H9 (cell line): ENCODE measurements at regions not wholly inside any gene's neighbourhood (a gene's known extent, or its start where the extent isn't known, plus 50 kb on each side); places are given as distances from the start of the nearest gene placed in this dataset.

ENCODE experiments used
- DNase-seq: peaks from one replicate; pipeline ENCODE4 v3.0.0-alpha.2; 2017
- H2AFZ ChIP-seq: one replicate; pipeline ENCODE4 v1.6.1; 2013; ENCODE audit warnings: mild to moderate bottlenecking, low read length, control low read depth, moderate library complexity
- H2AK5ac ChIP-seq: 2 replicates; pipeline ENCODE4 v1.6.1; 2013; ENCODE audit warnings: low read length, control low read depth, mixed read lengths; ENCODE audit not compliant: insufficient read length
- H2BK120ac ChIP-seq: one replicate; pipeline ENCODE4 v1.6.1; 2013; ENCODE audit warnings: low read depth, mild to moderate bottlenecking, low read length, control low read depth, inconsistent platforms; ENCODE audit not compliant: poor library complexity, severe bottlenecking
- H2BK12ac ChIP-seq: 2 replicates; pipeline ENCODE4 v1.6.1; 2013; ENCODE audit warnings: low read length, control low read depth, mixed read lengths, low read depth; ENCODE audit not compliant: insufficient read length
- H2BK15ac ChIP-seq: 2 replicates; pipeline ENCODE4 v1.6.1; 2013; ENCODE audit warnings: low read depth, low read length, control low read depth
- H2BK20ac ChIP-seq: one replicate; pipeline ENCODE4 v1.6.1; 2013; ENCODE audit warnings: low read depth, mild to moderate bottlenecking, low read length, control low read depth, inconsistent platforms; ENCODE audit not compliant: poor library complexity, severe bottlenecking
- H2BK5ac ChIP-seq: 2 replicates; pipeline ENCODE4 v1.6.1; 2013; ENCODE audit warnings: low read length, control low read depth, mixed read lengths; ENCODE audit not compliant: insufficient read length
- H3K14ac ChIP-seq: 2 replicates; pipeline ENCODE4 v1.6.1; 2013; ENCODE audit warnings: low read length, control low read depth; ENCODE audit not compliant: insufficient read depth
- H3K18ac ChIP-seq: 2 replicates; pipeline ENCODE4 v1.6.1; 2013; ENCODE audit warnings: low read depth, mild to moderate bottlenecking, mixed read lengths, low read length, control low read depth; ENCODE audit not compliant: insufficient read length
- H3K23ac ChIP-seq: 2 replicates; pipeline ENCODE4 v1.6.1; 2013; ENCODE audit warnings: low read length, control low read depth, mixed read lengths, low read depth; ENCODE audit not compliant: insufficient read length
- H3K23me2 ChIP-seq: 2 replicates; pipeline ENCODE4 v1.6.1; 2013; ENCODE audit warnings: low read depth, mild to moderate bottlenecking, mixed read lengths, low read length, control low read depth; ENCODE audit not compliant: insufficient read length, poor library complexity, severe bottlenecking
- H3K27ac ChIP-seq: 2 replicates; pipeline ENCODE4 v1.5.1; 2013; ENCODE audit warnings: low read length, control low read depth, mixed read lengths, low read depth; ENCODE audit not compliant: insufficient read length
- H3K27me3 ChIP-seq: 2 replicates; pipeline ENCODE4 v1.6.1; 2013; ENCODE audit warnings: low read length, control low read depth, inconsistent platforms; ENCODE audit not compliant: insufficient read depth
- H3K4ac ChIP-seq: 2 replicates; pipeline ENCODE4 v1.6.1; 2013; ENCODE audit warnings: low read depth, mild to moderate bottlenecking, control low read depth, inconsistent platforms, low read length, moderate library complexity
- H3K4me1 ChIP-seq: 2 replicates; pipeline ENCODE4 v1.6.1; 2013; ENCODE audit warnings: low read length, control low read depth, inconsistent platforms; ENCODE audit not compliant: insufficient read depth
- H3K4me2 ChIP-seq: 2 replicates; pipeline ENCODE4 v1.6.1; 2013; ENCODE audit warnings: low read length, control low read depth, mixed read lengths; ENCODE audit not compliant: insufficient read length, insufficient read depth
- H3K56ac ChIP-seq: 2 replicates; pipeline ENCODE4 v1.6.1; 2013; ENCODE audit warnings: low read depth, mild to moderate bottlenecking, mixed read lengths, low read length, control low read depth; ENCODE audit not compliant: insufficient read length
- H3K79me1 ChIP-seq: 2 replicates; pipeline ENCODE4 v1.6.1; 2013; ENCODE audit warnings: low read depth, mild to moderate bottlenecking, moderate library complexity, low read length, control low read depth, inconsistent platforms; ENCODE audit not compliant: insufficient read depth, poor library complexity, severe bottlenecking
- H3K79me2 ChIP-seq: 2 replicates; pipeline ENCODE4 v1.6.1; 2013; ENCODE audit warnings: low read length, control low read depth, inconsistent platforms; ENCODE audit not compliant: insufficient read depth
- H3K9ac ChIP-seq: 2 replicates; pipeline ENCODE4 v1.6.1; 2013; ENCODE audit warnings: low read length, control low read depth, mixed read lengths; ENCODE audit not compliant: insufficient read length; ENCODE audit errors: extremely low read depth
- H3K9me3 ChIP-seq: one replicate; pipeline ENCODE4 v1.6.1; 2013; ENCODE audit warnings: low read depth, low read length, inconsistent platforms; ENCODE audit not compliant: control insufficient read depth
- H3T11ph ChIP-seq: one replicate; pipeline ENCODE4 v1.6.1; 2013; ENCODE audit warnings: mild to moderate bottlenecking, low read length, control low read depth, inconsistent platforms
- H4K20me1 ChIP-seq: one replicate; pipeline ENCODE4 v1.6.1; 2013; ENCODE audit not compliant: control insufficient read depth, insufficient read length, insufficient read depth
- H4K5ac ChIP-seq: 2 replicates; pipeline ENCODE4 v1.6.1; 2013; ENCODE audit warnings: low read depth, mild to moderate bottlenecking, mixed read lengths, low read length, control low read depth; ENCODE audit not compliant: insufficient read length
- H4K8ac ChIP-seq: replicated peaks from 2 replicates; pipeline ENCODE4 v1.6.1; 2013; ENCODE audit warnings: low read length, control low read depth, mixed read lengths, low read depth; ENCODE audit not compliant: insufficient read length
- H4K91ac ChIP-seq: 2 replicates; pipeline ENCODE4 v1.6.1; 2013; ENCODE audit warnings: low read depth, mild to moderate bottlenecking, moderate library complexity, mixed read lengths, low read length, control low read depth; ENCODE audit not compliant: insufficient read length
- H3K27ac Mint-ChIP-seq, 3 experiments: 2 replicates in 2 of 3; 3 replicates in 1 of 3; pipeline ENCODE4 v1.8.0; 2020 to 2021; ENCODE audit warnings: mixed read lengths in 3 of 3, mild to moderate bottlenecking in 1 of 3, moderate library complexity in 1 of 3
- H3K27me3 Mint-ChIP-seq: 2 replicates; pipeline ENCODE4 v1.8.0; 2021; ENCODE audit warnings: low read depth, mild to moderate bottlenecking, moderate library complexity, mixed read lengths
- H3K36me3 Mint-ChIP-seq, 3 experiments: 2 replicates in 2 of 3; 3 replicates in 1 of 3; pipeline ENCODE4 v1.8.0; 2020 to 2021; ENCODE audit warnings: low read depth in 3 of 3, mixed read lengths in 3 of 3; ENCODE audit not compliant: insufficient read depth in 1 of 3
- H3K4me1 Mint-ChIP-seq, 2 experiments: 2 replicates each; pipeline ENCODE4 v1.8.0; 2020; ENCODE audit warnings: mixed read lengths in 2 of 2
- H3K4me3 Mint-ChIP-seq, 2 experiments: 2 replicates in 1 of 2; 3 replicates in 1 of 2; pipeline ENCODE4 v1.8.0; 2020 to 2021; ENCODE audit warnings: mild to moderate bottlenecking in 2 of 2, mixed read lengths in 2 of 2, moderate library complexity in 1 of 2
- H3K9me3 Mint-ChIP-seq, 2 experiments: 2 replicates in 1 of 2; 3 replicates in 1 of 2; pipeline ENCODE4 v1.8.0; 2020; ENCODE audit warnings: mild to moderate bottlenecking in 2 of 2, mixed read lengths in 2 of 2, moderate library complexity in 1 of 2
- CTCF ChIP-seq: fragments of 200-600 bp; sonication (generic); conservative IDR thresholded peaks from 3 replicates; pipeline ENCODE4 v1.8.0; 2021; ENCODE audit warnings: antibody characterized with exemption, mild to moderate bottlenecking
- WGBS: extraction: QIAGEN DNeasy Blood & Tissue Kit; methylation state at CpG from one replicate; pipeline ENCODE4 v1.1.7; 2013; ENCODE audit warnings: missing lambda C conversion rate, low lambda C conversion rate, mixed read lengths; ENCODE audit not compliant: insufficient read length; ENCODE audit errors: extremely low coverage; 5-methylcytosine and 5-hydroxymethylcytosine counted together

DNA sequence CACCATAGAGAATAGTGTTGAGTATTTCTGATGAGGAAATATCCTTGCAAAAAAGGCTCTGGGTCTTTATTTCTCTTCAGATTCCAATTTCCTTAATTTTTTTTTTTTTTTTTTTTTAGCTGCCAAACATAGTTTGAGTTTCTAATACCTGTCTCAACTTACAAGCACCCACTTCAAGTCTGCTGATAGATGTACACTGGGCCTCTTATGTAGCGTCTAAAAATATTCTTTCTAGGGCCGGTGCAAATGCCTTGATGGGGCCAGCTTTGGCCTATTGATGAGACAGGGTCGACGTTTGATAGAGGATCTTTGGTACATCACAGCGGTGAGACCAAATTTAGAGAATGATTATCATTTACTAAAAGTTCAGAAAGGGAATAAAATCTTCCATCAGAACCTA, 626.4 kb downstream of the LMO4 start:
- H3K4me1 ChIP-seq = no peaks in the 10 kb centered on the region; the same call in 1 of the 2 replicates
- H3K9me3 ChIP-seq = no peaks in the 10 kb centered on the region
- no peak overlapping the region for H3K14ac ChIP-seq
- H3K23ac ChIP-seq = no peak overlapping the region
- Mint-ChIP-seq H3K9me3 (no peaks in the 10 kb centered on the region), H3K4me3 (no peak overlapping the region), H3K27me3 (no peaks in the 10 kb centered on the region), H3K4me1 (peaks cover 13 to 18% of the 10 kb centered on the region in 2 experiments), H3K36me3 (no peaks in the 10 kb centered on the region; a peak in 1 of 7 replicates), H3K27ac (no peak overlapping the region)
- no peak overlapping the region for H2AK5ac ChIP-seq
- H3K4me2 ChIP-seq = no peak overlapping the region
- no peak overlapping the region for H4K8ac ChIP-seq
- H3K4ac ChIP-seq = no peak overlapping the region
- DNase-seq = no peak
- no peak overlapping the region for H3T11ph ChIP-seq
- H3K56ac ChIP-seq = no peak overlapping the region
- H4K91ac ChIP-seq = no peak overlapping the region
- no peak overlapping the region for H2BK120ac ChIP-seq
- H3K27me3 ChIP-seq = no peaks in the 10 kb centered on the region
- no peak overlapping the region for H3K9ac ChIP-seq
- no peak overlapping the region for H2BK15ac ChIP-seq
- WGBS = no CpG with 5 or more reads among the region's 5 CpGs
- no peak overlapping the region for H3K18ac ChIP-seq
- no peaks in the 10 kb centered on the region for H3K79me1 ChIP-seq
- no peak overlapping the region for H4K5ac ChIP-seq
- no peak overlapping the region for H2BK5ac ChIP-seq
- H2AFZ ChIP-seq = no peak overlapping the region
- H4K20me1 ChIP-seq = no peaks in the 10 kb centered on the region
- H3K23me2 ChIP-seq = no peaks in the 10 kb centered on the region
- H2BK12ac ChIP-seq = no peak overlapping the region
- no peak overlapping the region for H2BK20ac ChIP-seq
- H3K27ac ChIP-seq = no peak overlapping the region
- no peak for TF ChIP-seq CTCF
- H3K79me2 ChIP-seq = no peaks in the 10 kb centered on the region
